ENCODE measurements at regions not wholly inside any gene's neighbourhood (a gene's known extent, or its start where the extent isn't known, plus 50 kb on each side); places are given as distances from the start of the nearest gene placed in this dataset.

DNA sequence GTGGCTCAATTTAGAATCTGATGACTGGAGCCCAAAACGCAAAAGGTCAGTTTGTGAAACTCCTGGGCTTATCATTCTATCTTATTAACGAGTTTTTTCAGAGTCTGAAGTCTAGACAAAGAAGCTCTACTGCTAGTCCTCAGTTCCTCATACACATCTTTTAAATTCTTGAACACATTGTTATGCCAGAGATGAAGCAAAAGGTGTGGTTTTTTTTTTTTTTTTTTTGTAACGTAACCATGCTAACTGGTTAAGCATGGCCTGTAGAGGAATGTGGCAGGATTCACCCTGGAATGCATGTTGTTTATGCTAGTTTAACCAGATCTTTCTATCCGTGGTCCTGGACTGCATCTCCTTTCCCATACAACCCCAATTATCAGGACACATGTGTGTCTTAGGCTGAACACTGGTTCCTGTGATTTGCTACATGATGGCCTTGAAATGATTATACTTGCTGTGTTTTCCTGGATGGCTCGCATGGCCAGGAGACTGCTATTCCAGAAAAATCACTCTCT, 79.3 kb upstream of the MDFIC start:
- Histone ChIP-seq H3K9me3 (no peaks in the 10 kb centered on the region), H3K27ac (no peak overlapping the region), H3K36me3 (no peaks in the 10 kb centered on the region), H3K4me3 (no peak overlapping the region), H3K4me1 (ENCODE audit: insufficient read depth) (no peaks in the 10 kb centered on the region), H3K27me3 (no peaks in the 10 kb centered on the region)
- TF ChIP-seq POLR2A (IDR thresholded peaks at IDR 0.05) (no peak), EP300 (IDR thresholded peaks at IDR 0.05) (no peak)
- TF ChIP-seq, protein P1, sequence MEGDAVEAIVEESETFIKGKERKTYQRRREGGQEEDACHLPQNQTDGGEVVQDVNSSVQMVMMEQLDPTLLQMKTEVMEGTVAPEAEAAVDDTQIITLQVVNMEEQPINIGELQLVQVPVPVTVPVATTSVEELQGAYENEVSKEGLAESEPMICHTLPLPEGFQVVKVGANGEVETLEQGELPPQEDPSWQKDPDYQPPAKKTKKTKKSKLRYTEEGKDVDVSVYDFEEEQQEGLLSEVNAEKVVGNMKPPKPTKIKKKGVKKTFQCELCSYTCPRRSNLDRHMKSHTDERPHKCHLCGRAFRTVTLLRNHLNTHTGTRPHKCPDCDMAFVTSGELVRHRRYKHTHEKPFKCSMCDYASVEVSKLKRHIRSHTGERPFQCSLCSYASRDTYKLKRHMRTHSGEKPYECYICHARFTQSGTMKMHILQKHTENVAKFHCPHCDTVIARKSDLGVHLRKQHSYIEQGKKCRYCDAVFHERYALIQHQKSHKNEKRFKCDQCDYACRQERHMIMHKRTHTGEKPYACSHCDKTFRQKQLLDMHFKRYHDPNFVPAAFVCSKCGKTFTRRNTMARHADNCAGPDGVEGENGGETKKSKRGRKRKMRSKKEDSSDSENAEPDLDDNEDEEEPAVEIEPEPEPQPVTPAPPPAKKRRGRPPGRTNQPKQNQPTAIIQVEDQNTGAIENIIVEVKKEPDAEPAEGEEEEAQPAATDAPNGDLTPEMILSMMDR (IDR thresholded peaks at IDR 0.05): no peak
- intact Hi-C loops (cut with DNase I): no loop called here
- DNase-seq: no peak
- 48 to 56% (median 49%) methylated on average over 5 of the region's 5 CpGs for WGBS, 3 donors

DNA sequence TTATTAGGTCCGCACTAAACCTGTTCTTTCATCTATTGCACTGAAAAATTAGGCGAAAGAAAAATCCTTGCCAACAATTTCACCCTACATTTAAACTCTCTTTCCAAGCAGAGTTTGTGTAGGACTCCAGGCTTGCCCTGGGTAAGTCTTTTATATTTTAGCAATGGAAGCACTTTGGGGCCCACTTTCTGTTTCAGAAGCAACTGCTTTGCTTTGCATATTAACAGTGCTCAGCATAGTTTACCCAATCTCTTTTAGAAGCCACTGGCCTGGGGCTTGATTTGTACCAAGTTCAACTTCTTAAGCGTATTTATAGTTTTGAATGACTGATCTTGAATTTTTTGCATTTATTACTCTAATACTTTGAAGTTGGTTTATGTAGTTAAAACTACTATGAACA, 78.8 kb upstream of the MDFIC start:
- Histone ChIP-seq H3K4me3 (no peak overlapping the region), H3K27ac (no peak overlapping the region), H3K36me3 (no peaks in the 10 kb centered on the region), H3K9me3 (no peaks in the 10 kb centered on the region), H3K27me3 (no peaks in the 10 kb centered on the region), H3K4me1 (ENCODE audit: insufficient read depth) (no peaks in the 10 kb centered on the region)
- WGBS, 3 donors: 86 to 90% (median 90%) methylated on average over 3 of the region's 3 CpGs
- intact Hi-C loops (cut with DNase I): no loop called here
- DNase-seq: no peak
- TF ChIP-seq EP300 (IDR thresholded peaks at IDR 0.05) (no peak), POLR2A (IDR thresholded peaks at IDR 0.05) (no peak)
- TF ChIP-seq, protein P1 (IDR thresholded peaks at IDR 0.05): no peak

DNA sequence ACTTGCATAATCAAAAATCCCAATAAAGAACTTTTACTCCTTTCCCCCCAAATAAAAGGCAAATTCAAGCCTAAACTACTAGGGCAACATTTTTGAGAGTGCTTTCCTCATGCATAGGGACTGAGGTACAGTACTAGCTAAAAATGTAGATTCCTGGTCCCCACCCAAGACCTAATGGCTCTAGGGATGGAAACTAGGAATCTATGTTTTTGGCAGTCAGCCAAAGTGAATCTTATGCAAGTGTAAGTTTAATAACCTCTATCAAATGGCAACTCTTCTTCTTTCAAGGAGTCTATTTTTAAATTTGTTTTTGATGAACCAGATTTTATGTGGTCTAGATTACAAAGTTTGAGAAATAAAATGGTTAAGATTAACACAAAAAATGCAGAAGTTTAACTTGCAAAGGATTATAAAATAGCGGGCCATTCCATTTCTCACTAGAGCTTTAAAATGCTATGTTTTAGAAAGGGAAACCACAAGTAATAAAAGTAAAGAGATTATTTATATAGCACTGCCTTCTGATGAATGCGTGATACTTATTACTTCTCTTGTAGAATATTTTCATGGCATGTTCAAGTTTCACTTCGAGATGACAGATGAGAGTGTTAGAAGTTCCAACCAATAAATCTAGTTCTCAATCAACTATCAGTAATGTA, 70.4 kb upstream of the MDFIC start:
- H3K4me3 ChIP-seq: no peak overlapping the region
- DNase-seq: no peak
- 76 to 83% (median 83%) methylated on average over 3 of the region's 3 CpGs for WGBS, 3 donors
- H3K27me3 ChIP-seq: peaks cover 3% of the 10 kb centered on the region
- no peak overlapping the region for H3K27ac ChIP-seq
- TF ChIP-seq POLR2A (IDR thresholded peaks at IDR 0.05) (no peak), EP300 (IDR thresholded peaks at IDR 0.05) (no peak)
- TF ChIP-seq, protein P1 (IDR thresholded peaks at IDR 0.05): no peak
- H3K9me3 ChIP-seq: no peaks in the 10 kb centered on the region
- intact Hi-C loops (cut with DNase I): no loop called here
- no peaks in the 10 kb centered on the region for H3K4me1 ChIP-seq (ENCODE audit: insufficient read depth)
- no peaks in the 10 kb centered on the region for H3K36me3 ChIP-seq

DNA sequence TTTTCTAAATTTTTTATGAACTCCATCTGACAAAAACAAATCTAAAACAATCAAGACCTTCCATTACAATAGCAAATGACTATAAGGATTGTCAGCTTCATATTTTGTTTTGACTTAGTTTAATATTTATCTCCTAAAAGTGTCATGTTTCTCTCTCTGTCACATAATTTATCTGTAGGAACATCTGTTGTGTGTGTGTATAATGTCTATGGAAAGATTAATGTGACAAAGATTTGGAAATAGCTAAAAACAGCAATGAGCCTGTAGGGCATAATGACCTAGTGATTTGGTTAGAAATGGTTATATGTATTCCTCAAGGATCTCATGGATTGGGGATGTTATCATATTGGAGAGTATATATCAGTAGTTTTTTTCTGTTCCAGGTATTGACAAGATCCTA, 69.6 kb upstream of the MDFIC start:
- Histone ChIP-seq H3K27ac (no peak overlapping the region), H3K36me3 (no peaks in the 10 kb centered on the region), H3K4me1 (ENCODE audit: insufficient read depth) (no peaks in the 10 kb centered on the region), H3K9me3 (no peaks in the 10 kb centered on the region), H3K4me3 (no peak overlapping the region), H3K27me3 (peaks cover 3% of the 10 kb centered on the region)
- TF ChIP-seq EP300 (IDR thresholded peaks at IDR 0.05) (no peak), POLR2A (IDR thresholded peaks at IDR 0.05) (no peak)
- TF ChIP-seq, protein P1 (IDR thresholded peaks at IDR 0.05): no peak
- intact Hi-C loops (cut with DNase I): no loop called here
- DNase-seq: no peak
